Activated CD4-positive, alpha-beta T cell treated with anti-CD3 and anti-CD28 coated beads, Interleukin-2, amount 10 ng/mL, durations not matched to agents 7 days and 5 days (primary cell): ENCODE measurements at regions not wholly inside any gene's neighbourhood (a gene's known extent, or its start where the extent isn't known, plus 50 kb on each side); places are given as distances from the start of the nearest gene placed in this dataset.
"Not testable (repeated sequence)": the region's sequence is repeated elsewhere in the genome, so short reads cannot be mapped to it uniquely, and the experiment has no call there.

Experiments used
- CTCF ChIA-PET: fragments of 350-600 bp; sonication (Branson Sonifier 250); formaldehyde crosslinking; loops from one replicate; lab custom pipeline; 2021; ENCODE audit warnings: antibody characterized with exemption; lab: Charles Lee
- POLR2A ChIA-PET: fragments of 350-600 bp; sonication (Branson Sonifier 250); formaldehyde crosslinking; loops from one replicate; lab custom pipeline; 2021; ENCODE audit warnings: antibody characterized with exemption; lab: Charles Lee
- DNase-seq: peaks from one replicate; pipeline ENCODE4 v3.0.0-alpha.2; 2020
- H3K27ac Mint-ChIP-seq: one replicate; pipeline ENCODE4 v1.8.0; 2021; ENCODE audit warnings: mild to moderate bottlenecking, moderate library complexity, mixed read lengths
- H3K27me3 Mint-ChIP-seq: one replicate; pipeline ENCODE4 v1.8.0; 2021; ENCODE audit warnings: mixed read lengths
- H3K36me3 Mint-ChIP-seq: one replicate; pipeline ENCODE4 v1.8.0; 2021; ENCODE audit warnings: low read depth, mixed read lengths
- H3K4me1 Mint-ChIP-seq: one replicate; pipeline ENCODE4 v1.8.0; 2021; ENCODE audit warnings: mixed read lengths
- H3K4me3 Mint-ChIP-seq: one replicate; pipeline ENCODE4 v1.8.0; 2021; ENCODE audit warnings: mild to moderate bottlenecking, moderate library complexity, mixed read lengths
- H3K9me3 Mint-ChIP-seq: one replicate; pipeline ENCODE4 v1.8.0; 2021; ENCODE audit warnings: mixed read lengths

- peaks cover 4% of the 10 kb centered on the region for H3K9me3 Mint-ChIP-seq
- H3K36me3 Mint-ChIP-seq: no peaks in the 10 kb centered on the region
- no peaks in the 10 kb centered on the region for H3K27me3 Mint-ChIP-seq
- CTCF ChIA-PET: no interaction called here
- H3K4me1 Mint-ChIP-seq: no peaks in the 10 kb centered on the region
- no peak for DNase-seq
- POLR2A ChIA-PET: no interaction called here
- no peak overlapping the region for H3K4me3 Mint-ChIP-seq
- no peak overlapping the region for H3K27ac Mint-ChIP-seq
Observed at GRCh38 chr6:115540077-115540869, 520.4 kb downstream of the FRK start.

GRCh38 chr6:115539531-115539930 lies 521.2 kb downstream of the FRK start:
- Mint-ChIP-seq H3K9me3 (peaks cover 4% of the 10 kb centered on the region), H3K4me1 (no peaks in the 10 kb centered on the region), H3K36me3 (no peaks in the 10 kb centered on the region), H3K27me3 (no peaks in the 10 kb centered on the region), H3K4me3 (no peak overlapping the region), H3K27ac (no peak overlapping the region)
- DNase-seq: no peak
- ChIA-PET CTCF (no interaction called here), POLR2A (no interaction called here)

GRCh38 chr6:115524821-115525220 lies 535.9 kb downstream of the FRK start:
- POLR2A ChIA-PET: no interaction called here
- Mint-ChIP-seq H3K4me1 (no peaks in the 10 kb centered on the region), H3K4me3 (no peak overlapping the region), H3K27ac (no peak overlapping the region), H3K27me3 (no peaks in the 10 kb centered on the region), H3K9me3 (peaks cover 14% of the 10 kb centered on the region), H3K36me3 (no peaks in the 10 kb centered on the region)
- CTCF ChIA-PET: no interaction called here
- DNase-seq: no peak

GRCh38 chr6:115521747-115522146 lies 538.9 kb downstream of the FRK start:
- H3K4me1 Mint-ChIP-seq, POLR2A ChIA-PET, H3K36me3 Mint-ChIP-seq, CTCF ChIA-PET, DNase-seq, H3K27ac Mint-ChIP-seq, H3K27me3 Mint-ChIP-seq, H3K4me3 Mint-ChIP-seq: not testable (repeated sequence)
- peaks cover 15% of the 10 kb centered on the region for H3K9me3 Mint-ChIP-seq

GRCh38 chr6:115514656-115515055 lies 546.0 kb downstream of the FRK start:
- no peaks in the 10 kb centered on the region for H3K4me1 Mint-ChIP-seq
- no peak for DNase-seq
- no peak overlapping the region for H3K27ac Mint-ChIP-seq
- no peaks in the 10 kb centered on the region for H3K36me3 Mint-ChIP-seq
- H3K27me3 Mint-ChIP-seq: no peaks in the 10 kb centered on the region
- peaks cover 2% of the 10 kb centered on the region for H3K9me3 Mint-ChIP-seq
- POLR2A ChIA-PET: no interaction called here
- H3K4me3 Mint-ChIP-seq: no peak overlapping the region
- CTCF ChIA-PET: no interaction called here

- Mint-ChIP-seq H3K27me3 (no peaks in the 10 kb centered on the region), H3K4me3 (no peak overlapping the region), H3K27ac (no peak overlapping the region), H3K9me3 (no peaks in the 10 kb centered on the region), H3K4me1 (no peaks in the 10 kb centered on the region), H3K36me3 (no peaks in the 10 kb centered on the region)
- CTCF ChIA-PET: no interaction called here
- POLR2A ChIA-PET: no interaction called here
- no peak for DNase-seq
Observed at GRCh38 chr6:115512923-115513322, 547.8 kb downstream of the FRK start.

- H3K4me3 Mint-ChIP-seq: no peak overlapping the region
- CTCF ChIA-PET: no interaction called here
Observed at GRCh38 chr6:115511771-115512170, 548.9 kb downstream of the FRK start.

GRCh38 chr6:115502432-115502831 lies 558.3 kb downstream of the FRK start:
- H3K4me3 Mint-ChIP-seq, H3K4me1 Mint-ChIP-seq, H3K27ac Mint-ChIP-seq, H3K9me3 Mint-ChIP-seq, DNase-seq, POLR2A ChIA-PET, CTCF ChIA-PET, H3K27me3 Mint-ChIP-seq, H3K36me3 Mint-ChIP-seq: not testable (repeated sequence)

More at GRCh38 chr6:115511771-115512170, 548.9 kb downstream of the FRK start:
- POLR2A ChIA-PET: no interaction called here
- no peaks in the 10 kb centered on the region for H3K27me3 Mint-ChIP-seq
- no peak overlapping the region for H3K27ac Mint-ChIP-seq
- H3K36me3 Mint-ChIP-seq: no peaks in the 10 kb centered on the region
- no peaks in the 10 kb centered on the region for H3K9me3 Mint-ChIP-seq
- DNase-seq: no peak
- no peaks in the 10 kb centered on the region for H3K4me1 Mint-ChIP-seq

- Mint-ChIP-seq H3K9me3 (peaks cover 15% of the 10 kb centered on the region), H3K27ac (no peak overlapping the region), H3K36me3 (no peaks in the 10 kb centered on the region), H3K4me3 (no peak overlapping the region), H3K27me3 (no peaks in the 10 kb centered on the region), H3K4me1 (no peaks in the 10 kb centered on the region)
- no peak for DNase-seq
- ChIA-PET POLR2A (no interaction called here), CTCF (no interaction called here)
Observed at GRCh38 chr6:115495184-115495583, 565.5 kb downstream of the FRK start.

GRCh38 chr6:115487331-115487730 lies 573.4 kb downstream of the FRK start:
- Mint-ChIP-seq H3K9me3 (peaks cover 6% of the 10 kb centered on the region), H3K4me1 (no peaks in the 10 kb centered on the region), H3K4me3 (no peak overlapping the region), H3K27ac (no peak overlapping the region), H3K27me3 (no peaks in the 10 kb centered on the region), H3K36me3 (no peaks in the 10 kb centered on the region)
- ChIA-PET POLR2A (no interaction called here), CTCF (no interaction called here)
- DNase-seq: no peak

- H3K9me3 Mint-ChIP-seq: peaks cover 4% of the 10 kb centered on the region
- H3K36me3 Mint-ChIP-seq: no peaks in the 10 kb centered on the region
- POLR2A ChIA-PET: no interaction called here
- CTCF ChIA-PET: no interaction called here
- DNase-seq: no peak
- H3K4me3 Mint-ChIP-seq: no peak overlapping the region
- H3K27ac Mint-ChIP-seq: no peak overlapping the region
- no peaks in the 10 kb centered on the region for H3K27me3 Mint-ChIP-seq
- no peaks in the 10 kb centered on the region for H3K4me1 Mint-ChIP-seq
Observed at GRCh38 chr6:115485400-115485799, 575.3 kb downstream of the FRK start.

- H3K4me3 Mint-ChIP-seq, POLR2A ChIA-PET, DNase-seq, H3K27me3 Mint-ChIP-seq, H3K27ac Mint-ChIP-seq, CTCF ChIA-PET, H3K36me3 Mint-ChIP-seq, H3K4me1 Mint-ChIP-seq: not testable (repeated sequence)
- peaks cover 11% of the 10 kb centered on the region for H3K9me3 Mint-ChIP-seq
Observed at GRCh38 chr6:115480543-115480942, 580.1 kb downstream of the FRK start.

- ChIA-PET CTCF (no interaction called here), POLR2A (no interaction called here)
- H3K9me3 Mint-ChIP-seq: peaks cover 7% of the 10 kb centered on the region
- no peak overlapping the region for H3K27ac Mint-ChIP-seq
- no peaks in the 10 kb centered on the region for H3K27me3 Mint-ChIP-seq
- H3K36me3 Mint-ChIP-seq: no peaks in the 10 kb centered on the region
- H3K4me1 Mint-ChIP-seq: no peaks in the 10 kb centered on the region
- H3K4me3 Mint-ChIP-seq: no peak overlapping the region
- DNase-seq: no peak
Observed at GRCh38 chr6:115474443-115475041, 586.1 kb downstream of the FRK start.
